ENCODE measurements at regions not wholly inside any gene's neighbourhood (a gene's known extent, or its start where the extent isn't known, plus 50 kb on each side); places are given as distances from the start of the nearest gene placed in this dataset.

DNA sequence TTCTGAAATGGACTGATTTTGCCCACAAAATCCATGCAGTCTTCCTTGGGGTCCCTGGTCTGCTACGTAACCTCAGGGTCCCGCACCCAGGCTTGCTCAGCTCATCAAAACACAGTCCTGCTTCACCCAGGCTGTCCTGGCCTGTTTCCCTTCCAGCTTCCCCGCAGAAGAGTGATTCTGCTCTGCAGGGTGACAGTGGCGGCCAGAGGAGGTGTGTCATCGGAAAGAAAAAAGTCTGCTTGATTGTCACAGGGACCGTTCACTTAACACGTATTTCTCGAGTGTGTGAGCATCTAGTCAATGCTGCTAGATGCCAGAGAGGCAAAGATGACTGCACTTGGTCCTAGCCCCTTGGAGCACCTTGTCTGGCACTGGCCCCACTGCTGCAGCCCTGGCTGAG, 50.1 kb upstream of the ABHD2 start:
- H3K36me3 Mint-ChIP-seq (ENCODE audit: low read depth): no peaks in the 10 kb centered on the region

More for the DNA sequence above, 50.1 kb upstream of the ABHD2 start:
- no peak overlapping the region for H3K4me3 Mint-ChIP-seq
- intact Hi-C loops (cut with micrococcal nuclease): no loop called here
- CTCF ChIA-PET: interaction anchor here (0.6 to 0.9 kb wide), 2 partner anchors 121 to 134 kb away, joined by 3 read pairs; no protein-coding TSS in a partner anchor
- DNase-seq: no peak
- no peaks in the 10 kb centered on the region for H3K9me3 Mint-ChIP-seq
- H3K27ac Mint-ChIP-seq: no peak overlapping the region
- no peaks in the 10 kb centered on the region for H3K27me3 Mint-ChIP-seq (ENCODE audit: low read depth)
- no peaks in the 10 kb centered on the region for H3K4me1 Mint-ChIP-seq (ENCODE audit: low read depth)

Measured in activated naive CD4-positive, alpha-beta T cell treated with anti-CD3 and anti-CD28 coated beads for 36 hours (primary cell).